B cell (primary cell): ENCODE measurements at regions not wholly inside any gene's neighbourhood (a gene's known extent, or its start where the extent isn't known, plus 50 kb on each side); places are given as distances from the start of the nearest gene placed in this dataset.

Source experiments
- CTCF ChIP-seq: fragments of 200-600 bp; IDR thresholded peaks from one replicate; pipeline ENCODE4 v1.8.0; 2022; ENCODE audit warnings: antibody characterized with exemption, mild to moderate bottlenecking
- EZH2 ChIP-seq: IDR thresholded peaks from 2 replicates; pipeline ENCODE4 v1.6.1; 2012; ENCODE audit warnings: borderline replicate concordance, low read depth, mild to moderate bottlenecking, moderate library complexity, low read length; ENCODE audit not compliant: insufficient read depth, poor library complexity, severe bottlenecking

GRCh38 chr5:148720257-148720656 lies 65.9 kb upstream of the HTR4 start:
- TF ChIP-seq CTCF (no peak), EZH2 (no peak)
